OCI-LY3 (cell line): ENCODE measurements at regions not wholly inside any gene's neighbourhood (a gene's known extent, or its start where the extent isn't known, plus 50 kb on each side); places are given as distances from the start of the nearest gene placed in this dataset.

Source experiments
- CTCF ChIP-seq: fragments of 200-600, 300-600 bp; sonication (generic); IDR thresholded peaks from 2 replicates; pipeline ENCODE4 v1.5.1; 2014; ENCODE audit warnings: antibody characterized with exemption, low read length, low read depth
- EZH2phosphoT487 ChIP-seq: fragments of 200-600 bp; shearing (Covaris generic); IDR thresholded peaks from 2 replicates; pipeline ENCODE4 v1.6.1; 2018; ENCODE audit warnings: antibody characterized with exemption, mixed run types, low read depth

DNA sequence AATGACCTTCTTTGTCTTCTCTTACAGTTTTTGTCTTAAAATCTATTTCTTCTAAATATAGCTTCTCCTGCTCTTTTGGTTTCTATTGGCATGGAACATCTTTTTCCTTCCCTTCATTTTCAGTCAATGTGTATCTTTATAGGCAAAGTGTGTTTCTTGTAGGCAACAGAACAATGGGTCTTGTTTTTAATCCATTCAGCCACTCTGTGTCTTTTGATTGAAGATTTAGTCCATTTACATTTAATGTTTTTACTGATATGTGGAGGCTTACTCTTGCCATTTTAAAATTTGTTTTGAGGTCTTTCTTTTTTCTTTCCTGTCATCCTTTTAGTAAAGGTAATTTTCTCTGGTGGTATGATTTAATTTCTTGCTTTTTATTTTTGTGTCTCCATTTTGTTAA is 271.2 kb upstream of the ZP4 start:
- no peak for TF ChIP-seq CTCF
- TF ChIP-seq EZH2phosphoT487 = no peak
